Endothelial cell of umbilical vein (primary cell): ENCODE measurements at regions not wholly inside any gene's neighbourhood (a gene's known extent, or its start where the extent isn't known, plus 50 kb on each side); places are given as distances from the start of the nearest gene placed in this dataset.

ENCODE experiments used
- BruUV-seq: library from RNA; stranded (reverse); fragments of 400-500 nt; replicated peaks from 2 replicates; lab custom pipeline; 2021; lab: Mats Ljungman, UMichigan
- CTCF ChIA-PET: fragments of 300-600, 350-600 bp; sonication (Branson Sonifier 250); formaldehyde crosslinking; loops from one replicate; lab custom pipeline; 2021; ENCODE audit warnings: antibody characterized with exemption, inconsistent platforms; lab: Charles Lee
- POLR2A ChIA-PET: fragments of 300-600, 350-600 bp; sonication (Branson Sonifier 250); formaldehyde crosslinking; loops from one replicate; lab custom pipeline; 2021; ENCODE audit warnings: antibody characterized with exemption, inconsistent platforms; lab: Charles Lee
- DNase-seq: peaks from one replicate; pipeline ENCODE4 v3.0.0-alpha.2; 2011; ENCODE audit warnings: low read depth, low spot score
- FAIRE-seq: peaks from 2 replicates; lab custom pipeline; 2011; peaks lifted over from hg19 to GRCh38; lab: Jason Lieb, UNC
- H2AFZ ChIP-seq: 2 replicates; pipeline ENCODE4 v1.6.0; 2012; ENCODE audit warnings: low read depth, low read length, control low read depth, inconsistent platforms
- H3K27ac ChIP-seq: 2 replicates; pipeline ENCODE4 v1.5.1; 2011; ENCODE audit warnings: low read depth, mild to moderate bottlenecking, control low read depth, low read length, moderate library complexity; ENCODE audit not compliant: insufficient read depth
- H3K27me3 ChIP-seq, 2 experiments: 2 replicates each; pipeline versions ENCODE4 v1.6.0 to v1.6.1; 2011; ENCODE audit warnings: low read length in 2 of 2, mixed read lengths in 1 of 2; ENCODE audit not compliant: control insufficient read depth in 2 of 2, insufficient read depth in 2 of 2
- H3K36me3 ChIP-seq, 2 experiments: 2 replicates in 1 of 2; 3 replicates in 1 of 2; pipeline ENCODE4 v1.5.1; 2011; ENCODE audit warnings: low read length in 2 of 2, mild to moderate bottlenecking in 1 of 2, moderate library complexity in 1 of 2; ENCODE audit not compliant: control insufficient read depth in 2 of 2, insufficient read depth in 2 of 2; ENCODE audit errors: extremely low read depth in 1 of 2
- H3K4me1 ChIP-seq: 3 replicates; pipeline ENCODE4 v1.5.1; 2011; ENCODE audit warnings: mild to moderate bottlenecking, low read length; ENCODE audit not compliant: control insufficient read depth, insufficient read depth; ENCODE audit errors: extremely low read depth
- H3K4me2 ChIP-seq: 2 replicates; pipeline ENCODE4 v1.6.1; 2011; ENCODE audit warnings: low read length, control low read depth, mixed read lengths; ENCODE audit not compliant: insufficient read depth
- H3K4me3 ChIP-seq, 3 experiments: fragments of 200-600 bp in 1 of 3; sonication (generic), shearing (Covaris generic) in 1 of 3; replicated peaks in 1 of 3; 2 replicates each; pipeline ENCODE4 v1.5.1; 2011 to 2016; ENCODE audit warnings: control low read depth in 3 of 3, low read length in 3 of 3, mild to moderate bottlenecking in 2 of 3, inconsistent platforms in 1 of 3, low read depth in 1 of 3, moderate library complexity in 1 of 3; ENCODE audit not compliant: insufficient read depth in 1 of 3
- H3K79me2 ChIP-seq: 2 replicates; pipeline ENCODE4 v1.6.0; 2012; ENCODE audit warnings: low read length, inconsistent platforms; ENCODE audit not compliant: control insufficient read depth, insufficient read depth
- H3K9ac ChIP-seq: replicated peaks from 2 replicates; pipeline ENCODE3; 2011; ENCODE audit warnings: low read length, control low read depth; ENCODE audit not compliant: insufficient read depth; ENCODE audit errors: extremely low read depth
- H3K9me1 ChIP-seq: replicated peaks from 3 replicates; pipeline ENCODE4 v1.6.0; 2011; ENCODE audit warnings: mild to moderate bottlenecking, low read length; ENCODE audit not compliant: control insufficient read depth, insufficient read depth; ENCODE audit errors: extremely low read depth
- H3K9me3 ChIP-seq: replicated peaks from 2 replicates; pipeline ENCODE4 v1.5.1; 2012; ENCODE audit warnings: low read length, inconsistent platforms; ENCODE audit not compliant: control insufficient read depth, insufficient read depth
- H4K20me1 ChIP-seq: replicated peaks from 2 replicates; pipeline ENCODE3; 2011; ENCODE audit warnings: mild to moderate bottlenecking, low read length; ENCODE audit not compliant: control insufficient read depth, insufficient read depth; ENCODE audit errors: extremely low read depth
- CTCF ChIP-seq, 2 donors: IDR thresholded peaks; 1 replicate in 1 of 2; 2 replicates in 1 of 2; pipeline ENCODE4 v1.5.1; 2011; ENCODE audit warnings: low read length in 2 of 2, mild to moderate bottlenecking in 2 of 2, moderate library complexity in 2 of 2, control low read depth in 1 of 2, inconsistent platforms in 1 of 2, low read depth in 1 of 2; ENCODE audit not compliant: insufficient read depth in 1 of 2; ENCODE audit errors: extremely low read depth in 1 of 2
- EZH2 ChIP-seq: IDR thresholded peaks from 2 replicates; pipeline ENCODE4 v1.6.1; 2012; ENCODE audit warnings: borderline replicate concordance, low read depth, mild to moderate bottlenecking, moderate library complexity, low read length, inconsistent platforms; ENCODE audit not compliant: severe bottlenecking
- FOS ChIP-seq: IDR thresholded peaks from 2 replicates; pipeline ENCODE4 v1.6.1; 2011; ENCODE audit warnings: mild to moderate bottlenecking, low read length, moderate library complexity, borderline replicate concordance; ENCODE audit not compliant: insufficient read depth
- GATA2 ChIP-seq: IDR thresholded peaks from 2 replicates; pipeline ENCODE4 v1.7.0; 2011; ENCODE audit warnings: low read depth, mild to moderate bottlenecking, moderate library complexity, mixed read lengths, low read length; ENCODE audit not compliant: insufficient read length, insufficient read depth
- JUN ChIP-seq: IDR thresholded peaks from 2 replicates; pipeline ENCODE4 v1.6.1; 2011; ENCODE audit warnings: borderline replicate concordance, low read depth; ENCODE audit not compliant: insufficient read length, insufficient read depth
- MAX ChIP-seq: IDR thresholded peaks from 2 replicates; pipeline ENCODE4 v1.6.1; 2011; ENCODE audit not compliant: insufficient read depth, insufficient read length
- MYC ChIP-seq: IDR thresholded peaks from one replicate; pipeline ENCODE4 v1.6.1; 2011; ENCODE audit warnings: mild to moderate bottlenecking, low read depth, low read length
- POLR2A ChIP-seq: IDR thresholded peaks from 2 replicates; pipeline ENCODE4 v1.6.1; 2012; ENCODE audit warnings: low read depth, mild to moderate bottlenecking, control low read depth, low read length
- POLR2AphosphoS5 ChIP-seq: IDR thresholded peaks from 2 replicates; pipeline ENCODE4 v1.6.1; 2012; ENCODE audit warnings: low read depth, mild to moderate bottlenecking, control low read depth, low read length, moderate library complexity; ENCODE audit not compliant: insufficient read depth
- dilution Hi-C: fragments of 300-500 bp; cut with MboI; formaldehyde crosslinking; loops from one replicate; pipeline ENCODE4 v1.15.0; 2019; ENCODE audit warnings: low sequenced_read_pairs; ENCODE audit not compliant: extremely low pct_ligation_motif_present
- intact Hi-C: fragments of 100-400 bp; cut with micrococcal nuclease; formaldehyde crosslinking; loops from one replicate; pipeline ENCODE4 v1.10.0; 2022

GRCh38 chr1:91609551-91609950, 108.9 kb downstream of the CDC7 start:
- no peak for FAIRE-seq
- H3K4me3 ChIP-seq, result no peak overlapping the region
- H3K4me2 ChIP-seq, result no peak overlapping the region
- H4K20me1 ChIP-seq, result no peaks in the 10 kb centered on the region
- intact Hi-C loops, result no loop called here
- H3K9ac ChIP-seq, result no peak overlapping the region
- ChIA-PET CTCF (interaction anchor here (0.9 kb wide), 1 partner anchor 97 kb away, joined by 3 read pairs; no protein-coding TSS in a partner anchor), POLR2A (no interaction called here)
- H3K27ac ChIP-seq, result no peak overlapping the region
- no peaks in the 10 kb centered on the region for H3K9me1 ChIP-seq
- H3K36me3 ChIP-seq, result no peaks in the 10 kb centered on the region
- DNase-seq, result no peak
- H3K4me1 ChIP-seq, result no peaks in the 10 kb centered on the region
- no TSS peak for BruUV-seq
- H3K79me2 ChIP-seq, result no peaks in the 10 kb centered on the region
- dilution Hi-C loops, result no loop called here
- TF ChIP-seq EZH2 (no peak), GATA2 (no peak), MYC (no peak), JUN (no peak), FOS (no peak), MAX (no peak), POLR2AphosphoS5 (no peak), CTCF (IDR thresholded peaks at IDR 0.05; ENCODE audit: extremely low read depth in 1 of 2, insufficient read depth in 1 of 2, low read depth in 1 of 2, low read length in 2 of 2) (no peak), POLR2A (no peak)
- no peaks in the 10 kb centered on the region for H3K9me3 ChIP-seq
- no peak overlapping the region for H2AFZ ChIP-seq
- H3K27me3 ChIP-seq, result no peaks in the 10 kb centered on the region
